Gastrocnemius medialis (tissue), 4 donors: ENCODE measurements at regions not wholly inside any gene's neighbourhood (a gene's known extent, or its start where the extent isn't known, plus 50 kb on each side); places are given as distances from the start of the nearest gene placed in this dataset.

Experiments
- POLR2A ChIP-seq, 2 donors: fragments of 450-650 bp; IDR thresholded peaks; one replicate each; pipeline ENCODE4 v1.6.1; 2017; ENCODE audit warnings: antibody characterized with exemption in 2 of 2, mild to moderate bottlenecking in 2 of 2, moderate library complexity in 2 of 2
- TF ChIP-seq, protein P1 (sequence below), 5 experiments: fragments of 450-650 bp in 3 of 5; fragments of 200-600 bp in 2 of 5; sonication (generic) in 2 of 5; IDR thresholded peaks in 4 of 5; conservative IDR thresholded peaks in 1 of 5; 1 replicate in 4 of 5; 2 replicates in 1 of 5; pipeline ENCODE4 v1.5.1; 2016 to 2019; ENCODE audit warnings: antibody characterized with exemption in 5 of 5, mild to moderate bottlenecking in 3 of 5, moderate library complexity in 3 of 5

DNA sequence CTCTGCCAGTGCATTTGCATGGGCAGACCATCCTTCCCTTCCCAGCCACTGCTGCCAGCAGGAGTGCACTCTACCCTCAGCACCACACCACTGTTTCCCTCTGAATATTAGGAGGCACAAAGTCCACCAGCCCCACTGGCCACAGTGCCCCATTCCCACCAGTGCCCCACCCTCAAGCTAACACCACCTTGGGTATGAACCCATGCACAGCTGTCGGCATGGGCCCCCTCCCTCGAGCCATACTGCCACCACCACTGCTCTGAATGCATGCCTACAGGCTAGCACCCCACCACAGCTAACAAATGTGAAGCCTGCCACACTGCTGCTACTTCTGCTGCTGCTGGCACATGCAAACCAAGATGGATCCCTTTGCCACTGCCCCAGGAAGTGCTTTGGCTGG lies 810.4 kb downstream of the TRAM1L1 start:
- TF ChIP-seq, protein P1, sequence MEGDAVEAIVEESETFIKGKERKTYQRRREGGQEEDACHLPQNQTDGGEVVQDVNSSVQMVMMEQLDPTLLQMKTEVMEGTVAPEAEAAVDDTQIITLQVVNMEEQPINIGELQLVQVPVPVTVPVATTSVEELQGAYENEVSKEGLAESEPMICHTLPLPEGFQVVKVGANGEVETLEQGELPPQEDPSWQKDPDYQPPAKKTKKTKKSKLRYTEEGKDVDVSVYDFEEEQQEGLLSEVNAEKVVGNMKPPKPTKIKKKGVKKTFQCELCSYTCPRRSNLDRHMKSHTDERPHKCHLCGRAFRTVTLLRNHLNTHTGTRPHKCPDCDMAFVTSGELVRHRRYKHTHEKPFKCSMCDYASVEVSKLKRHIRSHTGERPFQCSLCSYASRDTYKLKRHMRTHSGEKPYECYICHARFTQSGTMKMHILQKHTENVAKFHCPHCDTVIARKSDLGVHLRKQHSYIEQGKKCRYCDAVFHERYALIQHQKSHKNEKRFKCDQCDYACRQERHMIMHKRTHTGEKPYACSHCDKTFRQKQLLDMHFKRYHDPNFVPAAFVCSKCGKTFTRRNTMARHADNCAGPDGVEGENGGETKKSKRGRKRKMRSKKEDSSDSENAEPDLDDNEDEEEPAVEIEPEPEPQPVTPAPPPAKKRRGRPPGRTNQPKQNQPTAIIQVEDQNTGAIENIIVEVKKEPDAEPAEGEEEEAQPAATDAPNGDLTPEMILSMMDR (IDR thresholded peaks at IDR 0.05 in 4 of 5, conservative IDR thresholded peaks at IDR 0.05 in 1 of 5): no peak
- no peak for TF ChIP-seq POLR2A (IDR thresholded peaks at IDR 0.05)
